Body of pancreas (tissue), 4 donors: ENCODE measurements at regions not wholly inside any gene's neighbourhood (a gene's known extent, or its start where the extent isn't known, plus 50 kb on each side); places are given as distances from the start of the nearest gene placed in this dataset.

Source experiments
- CTCF ChIP-seq, 7 experiments: fragments of 450-650 bp in 4 of 7; fragments of 200-600 bp in 3 of 7; sonication (generic) in 3 of 7; IDR thresholded peaks; one replicate each; pipeline ENCODE4 v1.5.1; 2016 to 2019; ENCODE audit warnings: antibody characterized with exemption in 7 of 7
- POLR2A ChIP-seq, 3 donors: fragments of 450-650 bp; IDR thresholded peaks; one replicate each; pipeline ENCODE4 v1.6.1; 2016; ENCODE audit warnings: antibody characterized with exemption in 3 of 3, mild to moderate bottlenecking in 2 of 3

GRCh38 chr13:72566526-72566925 is 160.9 kb downstream of the MZT1 start:
- no peak for TF ChIP-seq CTCF (IDR thresholded peaks at IDR 0.05)
- TF ChIP-seq POLR2A (IDR thresholded peaks at IDR 0.05): no peak
